ENCODE measurements at regions not wholly inside any gene's neighbourhood (a gene's known extent, or its start where the extent isn't known, plus 50 kb on each side); places are given as distances from the start of the nearest gene placed in this dataset.
"Not testable (repeated sequence)": the region's sequence is repeated elsewhere in the genome, so short reads cannot be mapped to it uniquely, and the experiment has no call there.

GRCh38 chr10:123318516-123318915 is 164.3 kb downstream of the BUB3 start:
- no peak for DNase-seq

- DNase-seq = no peak
Measured at GRCh38 chr10:123320091-123320490, 165.9 kb downstream of the BUB3 start.

- no peak for DNase-seq
Measured at GRCh38 chr10:123323884-123324283, 169.7 kb downstream of the BUB3 start.

DNA sequence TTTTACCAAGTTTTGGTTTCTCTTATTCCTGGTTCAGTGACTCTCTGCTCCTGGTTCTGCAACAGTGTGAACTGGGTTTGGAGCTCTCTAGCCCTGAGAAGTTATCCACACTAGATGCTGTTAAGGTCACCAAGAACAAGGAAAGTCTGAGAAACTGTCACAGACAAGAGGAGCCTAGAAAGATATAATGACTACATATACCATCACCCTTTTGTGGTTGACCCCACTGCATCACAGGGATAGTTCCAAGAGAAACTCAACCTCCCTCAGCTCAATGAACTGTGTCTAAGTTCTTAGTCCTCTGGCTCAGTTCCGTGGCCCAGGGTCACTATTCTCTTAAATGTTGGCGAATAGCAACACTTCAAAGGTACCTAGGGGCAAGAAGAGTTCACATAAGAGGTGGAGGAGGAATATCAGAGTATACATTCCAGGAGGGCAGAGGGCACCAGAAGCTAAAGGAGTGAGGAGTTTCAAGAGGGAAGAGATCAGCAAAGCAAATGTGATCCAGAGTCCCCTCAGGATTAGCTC is 171.5 kb downstream of the BUB3 start:
- DNase-seq = no peak

GRCh38 chr10:123326674-123327073 is 172.5 kb downstream of the BUB3 start:
- no peak for DNase-seq

DNA sequence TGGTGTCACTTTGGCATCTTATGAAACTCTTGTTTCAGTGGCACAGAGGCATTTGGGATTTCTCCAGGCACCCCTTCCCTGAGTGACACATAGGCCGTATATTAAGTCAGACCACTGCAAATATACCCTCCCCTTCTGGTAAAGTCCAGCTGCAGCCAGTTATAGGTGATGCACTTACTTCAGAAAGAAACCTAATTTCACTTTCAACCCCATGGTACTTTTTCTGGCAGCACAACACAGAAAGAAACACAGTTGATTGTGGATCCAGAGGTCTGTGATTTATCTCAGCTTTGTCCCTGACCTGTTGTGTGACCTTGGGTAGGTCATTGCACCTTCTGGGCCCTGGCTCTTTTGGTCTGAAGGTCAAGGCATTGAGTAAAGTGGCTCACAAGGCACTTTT is 173.2 kb downstream of the BUB3 start:
- no peak for DNase-seq

GRCh38 chr10:123327896-123328295 is 173.7 kb downstream of the BUB3 start:
- DNase-seq = no peak

DNA sequence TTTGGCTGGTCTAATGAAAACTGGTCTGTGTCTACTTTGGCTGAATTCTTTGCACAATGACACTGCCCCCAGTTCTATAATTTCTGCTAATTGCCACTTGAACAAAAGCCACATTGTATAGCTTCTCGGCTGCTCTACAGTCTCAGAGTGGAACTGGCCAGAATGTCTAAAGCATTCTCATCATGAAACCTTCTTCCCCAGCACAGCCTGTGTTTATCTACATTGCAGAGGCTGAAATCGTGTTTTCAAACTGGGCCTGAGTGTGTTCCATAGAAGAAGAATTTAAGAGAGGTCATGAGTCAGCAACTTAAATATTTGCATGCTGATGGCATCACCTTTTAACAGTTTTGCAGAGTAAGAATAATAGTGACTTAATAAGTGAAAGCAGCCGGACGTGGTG is 177.2 kb downstream of the BUB3 start:
- DNase-seq = peak in 5 of 56 donors; percentile 2 to 25 (median 11)

DNA sequence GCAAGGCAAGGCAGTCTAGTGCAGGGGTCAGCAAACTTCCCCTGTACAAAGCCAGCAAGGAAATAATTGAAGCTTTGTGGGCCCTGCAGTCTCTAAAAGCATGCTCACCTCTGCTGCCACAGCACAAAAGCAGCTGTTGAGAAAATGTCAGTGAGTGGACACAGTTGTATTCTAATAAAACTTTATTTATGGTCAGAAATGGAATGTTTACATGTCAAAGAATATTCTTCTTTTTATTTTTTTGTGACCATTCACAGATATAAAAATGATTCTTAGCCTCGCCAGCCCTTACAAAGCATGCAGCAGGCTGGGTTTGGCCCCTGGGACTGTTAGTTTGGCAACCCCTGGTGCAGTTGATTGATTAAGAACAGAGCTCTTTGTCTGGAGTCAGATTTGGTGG is 192.4 kb downstream of the BUB3 start:
- DNase-seq = no peak

DNA sequence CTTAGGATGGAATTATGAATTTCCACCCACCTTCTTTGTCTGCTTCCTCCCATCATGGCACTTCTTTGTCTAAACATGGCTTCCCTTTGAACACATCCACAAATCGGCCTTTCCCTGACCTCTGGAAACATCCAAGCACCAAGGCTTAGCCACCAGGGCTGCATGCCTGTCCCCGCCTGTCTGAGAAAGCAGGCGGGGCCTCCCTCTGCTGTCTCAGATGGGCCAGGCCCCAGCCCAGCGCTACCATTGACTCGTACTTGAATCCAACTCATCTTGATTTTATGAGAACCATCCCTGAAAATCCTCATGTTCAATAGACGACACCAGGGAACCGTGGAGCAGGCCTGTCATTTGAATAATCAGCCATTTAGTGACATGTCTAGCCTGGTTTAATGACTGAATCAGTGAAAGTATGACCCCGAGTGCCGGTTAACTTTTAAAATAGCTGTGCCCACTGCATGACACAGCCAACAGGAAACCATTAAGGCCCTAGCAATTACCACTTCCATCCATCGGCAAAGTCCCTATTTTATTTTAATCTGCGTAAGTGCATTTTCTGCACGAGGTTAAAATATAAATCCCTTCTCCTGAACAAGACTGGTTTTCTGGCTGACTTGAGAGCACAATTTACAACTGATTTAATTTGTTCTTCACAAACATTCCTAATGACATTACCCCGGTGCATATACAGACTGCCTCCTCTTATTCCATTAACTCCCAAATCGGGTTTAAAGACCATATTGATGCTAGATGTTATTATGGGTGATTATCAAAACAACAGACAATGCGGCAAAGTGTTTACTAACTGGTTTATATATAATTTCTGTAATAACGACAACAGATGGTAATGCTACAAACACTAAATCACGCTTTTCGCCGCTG is 194.7 kb downstream of the BUB3 start:
- DNase-seq = no peak

- no peak for DNase-seq
Measured at GRCh38 chr10:123351715-123352114, 197.5 kb downstream of the BUB3 start.

DNA sequence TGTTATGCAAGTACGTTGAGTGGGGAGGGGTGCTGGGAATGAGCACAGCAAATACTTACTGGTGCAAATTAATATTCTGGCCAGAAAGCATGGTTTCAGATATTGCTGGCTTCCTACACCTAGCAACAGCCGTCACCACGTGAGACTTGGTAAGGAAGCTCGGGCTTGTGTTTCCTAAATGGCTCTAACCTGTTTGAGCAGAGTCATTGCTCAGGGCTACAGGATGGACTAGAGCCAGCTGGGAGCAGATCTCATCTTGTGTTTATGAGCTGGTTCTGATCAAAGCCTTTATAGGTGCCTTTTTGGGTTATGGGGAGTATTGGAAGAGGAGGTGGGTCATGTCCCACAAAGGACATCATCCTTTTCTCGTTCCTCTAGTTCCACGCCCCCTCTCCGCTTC is 200.3 kb downstream of the BUB3 start:
- DNase-seq = no peak

DNA sequence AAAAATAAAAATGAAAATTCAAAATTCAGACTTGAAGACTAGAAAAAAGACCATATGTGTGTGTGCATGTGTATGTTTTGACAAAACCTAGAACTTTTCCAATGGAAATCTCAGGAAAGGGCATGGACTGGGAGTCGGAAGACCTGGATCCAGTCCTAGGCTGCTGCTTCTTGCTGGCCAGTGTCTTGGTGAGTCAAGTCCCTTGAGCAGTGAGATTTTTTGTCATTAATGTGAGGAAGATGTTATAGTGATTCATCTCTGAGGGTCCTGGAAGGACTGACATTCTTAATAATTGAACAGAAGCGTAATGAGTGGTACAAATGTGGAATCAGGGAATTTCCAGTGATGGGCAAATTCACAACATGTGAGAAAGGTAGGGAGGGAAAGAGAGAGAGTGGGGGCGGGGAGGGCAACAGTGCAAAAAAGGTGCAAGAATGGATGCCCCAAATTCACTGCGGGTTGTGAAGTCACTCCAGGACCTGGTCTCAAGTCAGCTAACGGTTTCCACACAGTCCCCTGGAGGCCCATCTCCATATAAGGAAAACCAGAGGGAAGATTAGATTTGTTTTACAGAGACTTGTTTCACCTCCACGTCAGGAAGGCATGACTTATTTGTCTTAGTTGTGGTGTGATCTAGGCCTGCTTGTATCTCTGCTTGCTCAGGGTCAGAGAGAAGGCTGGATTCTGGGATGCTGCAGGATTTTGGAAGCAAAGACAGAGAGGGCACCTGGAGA is 201.7 kb downstream of the BUB3 start:
- no peak for DNase-seq

- DNase-seq = no peak
Measured at GRCh38 chr10:123356799-123357198, 202.6 kb downstream of the BUB3 start.

DNA sequence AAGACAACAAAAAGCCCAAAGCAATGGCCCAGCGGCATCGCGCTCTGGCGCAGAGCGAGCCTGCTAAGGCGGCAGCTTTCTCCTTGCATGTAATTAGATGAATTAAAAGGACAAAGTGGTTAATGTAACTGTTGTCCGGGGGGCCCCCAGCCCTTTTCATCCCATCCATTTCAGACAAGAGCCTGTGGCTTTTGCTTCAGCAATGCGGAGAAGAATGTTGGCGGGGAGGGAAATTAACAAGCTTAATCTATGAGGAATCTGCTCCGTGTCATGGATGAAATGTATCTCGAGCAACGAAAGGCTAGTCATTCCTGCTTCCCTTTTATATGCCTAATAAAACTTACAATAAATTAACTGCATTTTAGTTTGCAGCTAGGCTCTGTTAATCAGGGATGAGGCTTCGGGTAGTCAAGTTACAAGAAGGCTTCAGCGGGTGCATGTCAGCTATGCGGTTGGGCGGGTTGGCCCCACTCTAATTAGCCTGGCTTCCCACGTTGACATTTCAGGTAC is 203.3 kb downstream of the BUB3 start:
- peak in 1 of 56 donors; percentile 11 for DNase-seq

DNA sequence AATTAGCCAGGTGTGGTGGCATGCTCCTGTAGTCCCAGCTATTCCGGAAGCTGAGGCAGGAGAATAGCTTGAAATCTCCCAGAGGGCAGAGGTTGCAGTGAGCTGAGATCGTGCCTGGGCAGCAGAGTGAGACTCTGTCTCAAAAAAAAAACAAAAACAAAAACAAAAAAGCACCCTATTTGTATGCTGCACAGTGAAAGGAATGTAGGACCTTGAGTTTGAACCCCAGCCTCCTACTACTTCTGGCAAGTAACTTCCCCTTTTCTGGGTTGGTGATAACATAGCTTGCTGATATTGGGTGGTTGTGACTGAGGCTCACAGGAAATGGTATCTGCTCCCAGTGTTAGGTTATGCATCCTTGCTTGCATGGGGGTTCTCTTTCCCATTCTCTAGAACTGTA is 205.3 kb downstream of the BUB3 start:
- DNase-seq = no peak

GRCh38 chr10:123361832-123362231 is 207.6 kb downstream of the BUB3 start:
- no peak for DNase-seq

DNA sequence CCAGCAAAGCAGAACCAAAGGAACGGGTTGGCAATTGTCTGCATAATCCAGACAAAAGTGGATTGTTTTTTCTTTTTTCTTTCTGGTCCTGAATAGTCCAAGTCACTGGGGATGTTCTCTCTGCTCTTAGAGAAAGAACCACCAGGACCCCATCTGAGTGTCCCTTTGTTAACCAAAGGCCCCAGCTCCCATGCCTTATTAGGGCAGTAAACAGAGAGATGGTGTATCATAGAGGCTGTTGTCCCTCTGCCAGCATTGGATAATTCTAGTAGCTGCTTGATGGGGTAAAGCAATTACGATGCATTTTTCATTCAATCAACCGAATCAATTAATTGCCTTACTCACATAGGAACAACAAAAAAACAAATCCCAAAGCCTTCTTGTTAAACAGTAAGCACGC is 213.0 kb downstream of the BUB3 start:
- peak in 41 of 56 donors; percentile 3 to 74 (median 38) for DNase-seq

DNA sequence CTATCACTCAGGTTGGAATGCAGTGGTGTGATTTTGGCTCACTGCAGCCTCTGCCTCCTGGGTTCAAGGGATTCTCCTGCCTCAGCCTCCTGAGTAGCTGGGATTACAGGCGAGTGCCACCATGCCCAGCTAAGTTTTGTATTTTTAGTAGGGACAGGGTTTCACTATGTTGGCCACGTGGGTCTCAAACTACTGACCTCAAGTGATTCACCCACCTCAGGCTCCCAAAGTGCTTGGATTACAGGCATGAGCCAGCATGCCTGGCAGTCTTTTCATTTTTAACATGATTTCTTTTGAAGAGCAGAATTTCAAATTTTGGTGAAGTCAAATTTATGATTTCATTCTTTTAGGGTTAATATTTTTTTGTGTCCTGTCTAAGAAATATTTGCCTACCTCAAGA is 217.4 kb downstream of the BUB3 start:
- DNase-seq = not testable (repeated sequence)

- DNase-seq = no peak
Measured at GRCh38 chr10:123373591-123373990, 219.4 kb downstream of the BUB3 start.

- DNase-seq = no peak
Measured at GRCh38 chr10:123375097-123375496, 220.9 kb downstream of the BUB3 start.

DNA sequence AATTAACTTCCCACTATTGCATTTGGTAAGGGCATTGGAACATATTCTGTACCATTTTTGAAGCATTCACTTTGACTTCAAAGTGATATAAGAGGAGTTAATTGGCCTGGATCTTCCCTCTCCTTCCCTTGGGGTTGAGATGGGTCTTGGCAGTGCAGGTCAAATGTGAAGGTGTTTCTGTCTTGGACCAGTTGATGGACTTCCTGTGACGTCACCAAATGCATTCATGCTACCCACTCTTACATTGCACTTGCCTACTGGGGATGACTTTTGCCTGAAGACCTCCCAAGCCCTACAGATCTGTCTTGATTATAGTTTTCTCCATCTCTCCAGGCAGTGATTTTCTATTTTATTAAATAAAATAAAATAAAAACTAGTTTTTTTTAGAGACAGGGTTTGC is 221.5 kb downstream of the BUB3 start:
- DNase-seq = no peak
